Ovary (tissue), 7 donors: ENCODE measurements at regions not wholly inside any gene's neighbourhood (a gene's known extent, or its start where the extent isn't known, plus 50 kb on each side); places are given as distances from the start of the nearest gene placed in this dataset.
A peak's percentile ranks its signal among the peaks of the same experiment; 100 is the strongest.

ENCODE experiments used
- DNase-seq, 5 donors: peaks; one replicate each; pipeline ENCODE4 v3.0.0-alpha.2; 2019 to 2020
- H3K27ac ChIP-seq, 2 donors: fragments of 200-600 bp; one replicate each; pipeline versions ENCODE4 v1.5.1 to v1.8.0; 2019 to 2022
- H3K27me3 ChIP-seq: fragments of 200-600 bp; one replicate; pipeline ENCODE4 v1.8.0; 2022
- H3K36me3 ChIP-seq: fragments of 200-600 bp; sonication (generic); one replicate; pipeline ENCODE4 v1.5.1; 2019
- H3K4me1 ChIP-seq: one replicate; pipeline ENCODE4 v1.8.1; 2013; ENCODE audit warnings: mild to moderate bottlenecking, moderate library complexity; ENCODE audit not compliant: insufficient read depth
- H3K4me3 ChIP-seq: fragments of 200-600 bp; sonication (generic); one replicate; pipeline ENCODE4 v1.5.1; 2017
- H3K9me3 ChIP-seq, 2 donors: fragments of 200-600 bp in 1 of 2; sonication (generic) in 1 of 2; one replicate each; pipeline versions ENCODE4 v1.5.1 to v1.8.1; 2013 to 2019; ENCODE audit warnings: mild to moderate bottlenecking in 1 of 2, moderate library complexity in 1 of 2
- EP300 ChIP-seq: sonication (generic); formaldehyde crosslinking; IDR thresholded peaks from one replicate; pipeline ENCODE4 v1.6.1; 2017; ENCODE audit warnings: antibody characterized with exemption
- POLR2A ChIP-seq: fragments of 450-650 bp; IDR thresholded peaks from one replicate; pipeline ENCODE4 v1.6.1; 2017; ENCODE audit warnings: antibody characterized with exemption, mild to moderate bottlenecking, moderate library complexity
- whole genome bisulfite sequencing, 3 donors: extraction: QIAGEN DNeasy Blood & Tissue Kit in 1 of 3; methylation state at CpG; one replicate each; pipeline versions ENCODE4 v1.1.5 to v1.1.7; 2013 to 2017; 5-methylcytosine and 5-hydroxymethylcytosine counted together
- intact Hi-C, 4 donors: fragments of 100-400 bp; cut with DNase I; formaldehyde crosslinking; loops; one replicate each; pipeline versions ENCODE4 v1.11.0 to v1.15.1; 2022 to 2023
- TF ChIP-seq, protein P1 (sequence below), 3 donors: fragments of 450-650 bp in 2 of 3; fragments of 200-600 bp in 1 of 3; IDR thresholded peaks; one replicate each; pipeline versions ENCODE4 v1.5.1 to v1.8.0; 2016 to 2022; ENCODE audit warnings: antibody characterized with exemption in 3 of 3, mild to moderate bottlenecking in 1 of 3
- donor health status: DM: no; HTN: no; CAD: no; lungs with moderate emphysema.
- donor health status: DM: no; HTN: no; CAD: no.
- donor health status: Bipolar disorder and iron deficiency.
- donor health status: DM: no; HTN: no; CAD: no.
- donor health status: DM: yes; HTN: yes; CAD: no.

DNA sequence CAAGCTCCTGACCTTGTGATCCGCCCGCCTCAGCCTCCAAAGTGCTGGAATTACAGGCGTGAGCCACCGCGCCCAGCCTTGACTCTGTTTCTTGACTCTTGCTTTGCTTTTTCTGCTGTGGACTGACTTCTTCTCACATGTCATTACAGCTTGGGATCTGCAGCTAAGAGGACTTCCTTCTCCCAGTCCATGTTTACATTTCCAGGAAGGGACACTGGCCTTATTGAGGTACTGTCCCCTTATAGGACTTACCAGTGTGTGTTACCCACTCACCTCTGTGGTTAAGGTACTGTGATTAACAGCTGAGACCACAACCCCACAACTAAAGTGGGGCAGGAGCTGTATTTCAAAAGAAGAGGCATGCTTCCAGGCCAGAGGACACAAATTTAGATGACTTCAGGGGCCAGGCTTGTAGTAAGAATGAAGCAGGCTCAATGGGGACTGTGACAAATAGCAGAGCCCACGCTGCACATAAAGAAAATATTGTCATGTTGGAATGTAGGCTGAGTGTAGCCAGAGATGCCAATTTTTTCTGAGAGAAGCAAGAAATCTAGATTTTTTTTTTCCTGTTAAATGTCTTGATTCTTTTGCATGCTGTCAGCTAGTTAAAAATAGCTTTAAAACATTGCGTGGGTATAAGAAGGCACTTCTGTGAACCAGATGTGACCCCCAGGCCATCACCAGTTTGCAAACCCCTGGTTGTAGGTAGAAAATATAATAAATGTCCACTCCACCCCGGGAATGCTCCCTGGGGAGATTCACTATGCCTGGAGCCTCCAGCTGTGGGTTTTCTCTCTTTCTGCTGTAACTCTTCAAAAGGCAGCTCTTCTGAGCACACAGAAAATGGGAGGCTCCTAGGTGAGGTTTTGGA is 75.0 kb downstream of the PTPDC1 start:
- Histone ChIP-seq H3K27me3 (no peaks in the 10 kb centered on the region), H3K4me3 (no peak overlapping the region), H3K4me1 (peaks cover 2% of the 10 kb centered on the region), H3K27ac (no peak overlapping the region), H3K36me3 (no peaks in the 10 kb centered on the region), H3K9me3 (no peaks in the 10 kb centered on the region)
- TF ChIP-seq, protein P1, sequence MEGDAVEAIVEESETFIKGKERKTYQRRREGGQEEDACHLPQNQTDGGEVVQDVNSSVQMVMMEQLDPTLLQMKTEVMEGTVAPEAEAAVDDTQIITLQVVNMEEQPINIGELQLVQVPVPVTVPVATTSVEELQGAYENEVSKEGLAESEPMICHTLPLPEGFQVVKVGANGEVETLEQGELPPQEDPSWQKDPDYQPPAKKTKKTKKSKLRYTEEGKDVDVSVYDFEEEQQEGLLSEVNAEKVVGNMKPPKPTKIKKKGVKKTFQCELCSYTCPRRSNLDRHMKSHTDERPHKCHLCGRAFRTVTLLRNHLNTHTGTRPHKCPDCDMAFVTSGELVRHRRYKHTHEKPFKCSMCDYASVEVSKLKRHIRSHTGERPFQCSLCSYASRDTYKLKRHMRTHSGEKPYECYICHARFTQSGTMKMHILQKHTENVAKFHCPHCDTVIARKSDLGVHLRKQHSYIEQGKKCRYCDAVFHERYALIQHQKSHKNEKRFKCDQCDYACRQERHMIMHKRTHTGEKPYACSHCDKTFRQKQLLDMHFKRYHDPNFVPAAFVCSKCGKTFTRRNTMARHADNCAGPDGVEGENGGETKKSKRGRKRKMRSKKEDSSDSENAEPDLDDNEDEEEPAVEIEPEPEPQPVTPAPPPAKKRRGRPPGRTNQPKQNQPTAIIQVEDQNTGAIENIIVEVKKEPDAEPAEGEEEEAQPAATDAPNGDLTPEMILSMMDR (IDR thresholded peaks at IDR 0.05) = no peak
- TF ChIP-seq POLR2A (no peak), EP300 (no peak)
- DNase-seq = no peak
- WGBS, 3 donors = 72 to 78% (median 74%) methylated on average over 8 of the region's 8 CpGs
- intact Hi-C loops = no loop called here

DNA sequence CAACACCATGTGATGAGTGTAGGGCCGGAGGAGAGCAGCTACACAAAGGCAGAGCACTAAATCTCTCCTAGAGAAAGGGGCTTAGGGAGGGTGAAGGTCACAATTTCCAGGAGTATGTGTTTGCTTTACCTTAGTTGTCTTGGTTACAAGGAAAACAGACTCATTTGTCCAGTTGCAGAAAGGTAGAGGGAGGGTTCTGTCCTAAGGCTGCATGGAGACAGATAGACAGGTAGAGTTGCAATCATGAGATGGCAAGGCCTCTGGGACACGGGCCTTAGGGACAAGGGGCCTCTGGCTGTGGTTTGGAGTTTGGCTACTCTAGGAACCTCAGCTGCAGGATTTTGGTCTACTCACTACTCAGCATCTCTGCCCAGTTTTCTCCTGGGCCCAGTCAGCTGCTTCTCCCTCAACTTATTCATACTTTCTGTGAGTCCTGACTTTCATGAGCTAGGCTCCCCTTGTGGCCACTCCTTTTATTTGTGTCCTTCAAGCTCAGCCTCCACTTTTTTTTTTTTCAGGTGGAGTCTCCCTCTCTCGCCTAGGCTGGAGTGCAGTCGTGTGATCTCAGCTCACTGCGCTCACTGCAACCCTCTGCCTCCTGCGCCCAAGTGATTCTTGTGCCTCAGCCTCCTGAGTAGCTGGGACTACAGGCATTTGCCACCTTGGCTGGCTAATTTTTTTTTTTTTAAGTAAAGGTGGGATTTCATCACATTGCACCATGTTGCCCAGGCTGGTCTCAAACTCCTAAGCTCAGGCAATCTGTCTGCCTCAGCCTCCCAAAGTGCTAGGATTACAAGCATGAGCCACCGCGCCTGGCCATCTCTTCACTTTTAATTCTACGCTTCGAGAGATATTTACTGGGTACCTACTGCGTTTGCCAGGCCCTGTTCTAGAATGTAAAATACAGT is 76.6 kb downstream of the PTPDC1 start:
- Histone ChIP-seq H3K36me3 (no peaks in the 10 kb centered on the region), H3K4me3 (no peak overlapping the region), H3K27ac (no peak overlapping the region), H3K4me1 (peaks cover 2% of the 10 kb centered on the region), H3K9me3 (no peaks in the 10 kb centered on the region), H3K27me3 (no peaks in the 10 kb centered on the region)
- intact Hi-C loops = no loop called here
- TF ChIP-seq EP300 (no peak), POLR2A (no peak)
- TF ChIP-seq, protein P1 (IDR thresholded peaks at IDR 0.05) = no peak
- DNase-seq = no peak
- WGBS, 3 donors = 88 to 94% (median 93%) methylated on average over 11 of the region's 11 CpGs

DNA sequence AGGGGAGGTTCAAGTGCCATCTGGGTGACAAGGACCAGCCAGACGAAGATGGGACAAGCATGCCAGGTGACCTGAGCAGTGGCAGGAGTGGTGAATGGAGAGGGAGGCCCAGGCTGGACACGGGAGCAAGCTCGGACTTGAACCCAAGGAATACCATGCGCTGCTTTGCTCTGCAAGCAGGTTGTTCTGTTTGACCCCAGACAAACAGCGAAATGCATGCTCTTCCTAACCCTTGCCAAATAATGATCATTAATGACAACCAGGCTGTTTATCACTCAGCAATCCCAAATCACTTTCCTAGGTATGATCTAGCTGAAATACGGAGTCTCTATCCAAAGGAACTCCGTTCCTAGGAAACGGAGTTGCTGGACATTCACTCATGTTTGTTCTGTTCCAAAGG is 77.4 kb downstream of the PTPDC1 start:
- no peak overlapping the region for H3K27ac ChIP-seq
- H3K4me1 ChIP-seq = peaks cover under 1% of the 10 kb centered on the region
- no peak for TF ChIP-seq POLR2A
- TF ChIP-seq, protein P1 (IDR thresholded peaks at IDR 0.05) = no peak
- TF ChIP-seq EP300 = no peak
- H3K9me3 ChIP-seq = no peaks in the 10 kb centered on the region
- no peak overlapping the region for H3K4me3 ChIP-seq
- WGBS, 3 donors = 85 to 92% (median 91%) methylated on average over 8 of the region's 8 CpGs
- no peaks in the 10 kb centered on the region for H3K27me3 ChIP-seq
- intact Hi-C loops = no loop called here
- DNase-seq = no peak
- no peaks in the 10 kb centered on the region for H3K36me3 ChIP-seq

DNA sequence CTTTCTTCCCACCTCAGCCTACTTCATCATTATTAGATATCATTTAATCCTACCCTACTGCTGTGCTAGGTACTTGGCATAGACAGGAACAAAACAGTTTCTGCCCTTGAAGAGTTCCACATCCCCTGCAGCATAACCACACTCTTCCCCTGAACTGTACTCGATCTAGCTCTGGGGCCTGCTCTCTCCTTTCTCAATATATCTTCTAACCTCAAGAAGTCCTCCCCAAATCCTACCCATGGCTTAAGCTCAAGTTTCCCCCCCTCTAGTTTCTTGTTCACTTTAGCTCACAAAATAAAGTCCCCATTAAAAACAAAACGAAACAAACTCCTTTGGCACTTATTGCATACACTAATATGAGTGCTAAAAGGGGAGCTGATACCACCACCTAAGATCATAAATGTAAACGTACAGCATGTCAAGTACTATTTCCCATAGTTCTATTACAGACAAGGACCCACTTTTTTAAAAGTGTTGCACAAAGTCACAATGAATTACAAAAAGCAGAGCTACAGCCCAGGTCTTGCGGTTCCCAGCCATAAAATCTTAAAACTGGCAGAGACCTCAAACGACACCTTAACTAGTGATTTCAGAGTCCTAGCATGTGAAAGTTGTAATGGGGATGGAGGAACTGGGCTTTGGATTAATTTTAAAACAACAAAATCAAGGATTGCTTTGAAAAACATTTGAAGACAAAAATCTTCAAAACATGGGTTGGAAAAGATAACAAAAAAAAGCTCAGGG is 80.7 kb downstream of the PTPDC1 start:
- WGBS, 3 donors = 52 to 57% (median 53%) methylated on average over 5 of the region's 5 CpGs

More for the DNA sequence above, 80.7 kb downstream of the PTPDC1 start:
- H3K4me1 ChIP-seq = peaks cover 3% of the 10 kb centered on the region
- H3K9me3 ChIP-seq = no peaks in the 10 kb centered on the region
- no peak for DNase-seq
- intact Hi-C loops = loop anchor here in 1 of 4 donors (5.0 kb wide), 1 partner anchor 133 kb away; no protein-coding TSS in a partner anchor
- TF ChIP-seq POLR2A (no peak), EP300 (no peak)
- TF ChIP-seq, protein P1 (IDR thresholded peaks at IDR 0.05) = no peak
- H3K36me3 ChIP-seq = no peaks in the 10 kb centered on the region
- H3K27ac ChIP-seq = peak overlapping the region in 1 of 2 donors; percentile 100
- H3K27me3 ChIP-seq = no peaks in the 10 kb centered on the region
- no peak overlapping the region for H3K4me3 ChIP-seq
